Gastroesophageal sphincter (tissue), 3 donors: ENCODE measurements at regions not wholly inside any gene's neighbourhood (a gene's known extent, or its start where the extent isn't known, plus 50 kb on each side); places are given as distances from the start of the nearest gene placed in this dataset.

ENCODE experiments used
- CTCF ChIP-seq, 4 experiments: fragments of 200-600 bp in 2 of 4; fragments of 450-650 bp in 2 of 4; sonication (generic) in 1 of 4; IDR thresholded peaks; one replicate each; pipeline ENCODE4 v1.5.1; 2017 to 2019; ENCODE audit warnings: antibody characterized with exemption in 4 of 4, mild to moderate bottlenecking in 2 of 4, moderate library complexity in 2 of 4
- EP300 ChIP-seq: sonication (generic); formaldehyde crosslinking; IDR thresholded peaks from one replicate; pipeline ENCODE4 v1.6.1; 2017; ENCODE audit warnings: antibody characterized with exemption, mild to moderate bottlenecking
- POLR2A ChIP-seq, 2 donors: fragments of 450-650 bp; IDR thresholded peaks; one replicate each; pipeline ENCODE4 v1.6.1; 2017; ENCODE audit warnings: antibody characterized with exemption in 2 of 2, mild to moderate bottlenecking in 2 of 2, moderate library complexity in 1 of 2
- POLR2AphosphoS5 ChIP-seq: sonication (generic); formaldehyde crosslinking; IDR thresholded peaks from one replicate; pipeline ENCODE4 v1.6.1; 2017; ENCODE audit warnings: antibody characterized with exemption

DNA sequence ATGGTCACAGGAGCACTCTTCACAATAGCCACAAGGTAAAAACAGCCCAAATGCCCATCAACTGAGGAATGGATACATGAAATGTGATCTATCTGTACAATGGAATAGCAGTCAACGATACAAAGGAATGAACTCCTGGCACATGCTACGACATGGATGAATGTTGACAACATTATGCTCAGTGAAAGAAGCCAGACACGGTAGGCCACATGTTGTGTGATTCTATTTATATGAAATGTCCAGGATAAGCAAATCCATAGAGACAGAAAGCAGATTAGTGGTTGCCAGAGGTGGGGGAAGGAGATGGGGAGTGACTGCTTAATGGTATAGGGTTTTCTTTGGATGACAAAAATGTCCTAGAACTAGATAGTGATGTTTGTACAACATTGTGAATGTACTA is 58.7 kb upstream of the GPM6B start:
- TF ChIP-seq CTCF (IDR thresholded peaks at IDR 0.05) (no peak), POLR2A (IDR thresholded peaks at IDR 0.05) (no peak), POLR2AphosphoS5 (no peak), EP300 (no peak)
